Loucy (cell line): ENCODE measurements at regions not wholly inside any gene's neighbourhood (a gene's known extent, or its start where the extent isn't known, plus 50 kb on each side); places are given as distances from the start of the nearest gene placed in this dataset.

Source experiments
- H2AFZ ChIP-seq: fragments of 200-600 bp; sonication (generic); 2 replicates; pipeline ENCODE4 v1.6.0; 2016; ENCODE audit warnings: antibody characterized with exemption, mild to moderate bottlenecking, low read length, moderate library complexity
- H3F3A ChIP-seq: fragments of 200-600 bp; 2 replicates; pipeline ENCODE4 v1.6.0; 2016; ENCODE audit warnings: antibody characterized with exemption, low read depth, mild to moderate bottlenecking
- H3K27me3 ChIP-seq: fragments of 200-600 bp; sonication (generic); 2 replicates; pipeline ENCODE4 v1.6.1; 2014; ENCODE audit warnings: low read length, mild to moderate bottlenecking; ENCODE audit not compliant: insufficient read depth, poor library complexity, severe bottlenecking
- H3K36me3 ChIP-seq: fragments of 200-600 bp; sonication (generic); 2 replicates; pipeline ENCODE4 v1.6.1; 2016; ENCODE audit warnings: low read length; ENCODE audit not compliant: insufficient read depth
- H3K4me1 ChIP-seq: fragments of 200-600 bp; sonication (generic); 2 replicates; pipeline ENCODE4 v1.5.1; 2014; ENCODE audit warnings: low read length, mild to moderate bottlenecking; ENCODE audit not compliant: insufficient read depth, poor library complexity, severe bottlenecking
- H3K4me2 ChIP-seq: fragments of 200-600 bp; sonication (generic); 2 replicates; pipeline ENCODE4 v1.6.0; 2014; ENCODE audit warnings: antibody characterized with exemption, low read length, low read depth, mild to moderate bottlenecking; ENCODE audit not compliant: poor library complexity, severe bottlenecking
- H3K4me3 ChIP-seq: fragments of 200-600 bp; sonication (generic); 2 replicates; pipeline ENCODE4 v1.5.1; 2014; ENCODE audit warnings: low read length, mild to moderate bottlenecking, mixed read lengths; ENCODE audit not compliant: poor library complexity, severe bottlenecking
- H3K79me2 ChIP-seq: fragments of 200-600 bp; sonication (generic); 2 replicates; pipeline ENCODE4 v1.6.1; 2014; ENCODE audit warnings: low read length; ENCODE audit not compliant: insufficient read depth
- H3K9ac ChIP-seq: fragments of 200-600 bp; sonication (generic); 2 replicates; pipeline ENCODE4 v1.6.0; 2014; ENCODE audit warnings: mild to moderate bottlenecking, low read depth, low read length, moderate library complexity; ENCODE audit not compliant: poor library complexity, severe bottlenecking
- H3K9me2 ChIP-seq: fragments of 200-600 bp; sonication (generic); replicated peaks from 2 replicates; pipeline ENCODE4 v1.6.1; 2016; ENCODE audit warnings: low read depth, low read length, mixed read lengths
- H3K9me3 ChIP-seq: fragments of 200-600 bp; sonication (generic); 2 replicates; pipeline ENCODE4 v1.6.1; 2014; ENCODE audit warnings: mild to moderate bottlenecking, antibody characterized with exemption, low read length, low read depth; ENCODE audit not compliant: insufficient read depth
- H4K20me1 ChIP-seq: fragments of 200-600 bp; sonication (generic); 2 replicates; pipeline ENCODE4 v1.6.0; 2014; ENCODE audit warnings: antibody characterized with exemption, low read length, mild to moderate bottlenecking; ENCODE audit not compliant: insufficient read depth, poor library complexity, severe bottlenecking
- EZH2phosphoT487 ChIP-seq: fragments of 200-600 bp; IDR thresholded peaks from 2 replicates; pipeline ENCODE4 v1.6.1; 2018; ENCODE audit warnings: antibody characterized with exemption, mild to moderate bottlenecking, moderate library complexity, borderline replicate concordance
- TF ChIP-seq, protein P1 (sequence below): fragments of 200-600 bp; sonication (generic); conservative IDR thresholded peaks from 2 replicates; pipeline ENCODE4 v1.5.1; 2014; ENCODE audit warnings: mild to moderate bottlenecking, antibody characterized with exemption, low read length

DNA sequence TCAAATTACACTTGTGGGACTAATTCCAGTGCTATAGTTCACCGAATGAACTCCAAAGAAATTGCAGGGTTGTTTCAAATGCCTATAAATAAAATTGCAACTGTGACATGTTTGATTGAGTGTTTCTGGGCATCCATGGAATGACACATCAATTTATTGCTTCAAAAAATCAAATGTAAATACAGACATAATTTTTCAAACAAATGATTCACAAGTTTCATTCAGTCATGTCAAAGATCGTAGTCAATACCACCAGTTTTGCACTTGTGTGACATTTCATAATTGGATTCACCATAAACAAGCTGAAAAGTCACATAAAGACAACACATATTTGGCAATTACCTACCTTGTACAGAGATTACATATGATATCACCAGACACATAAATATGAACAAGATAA is 350.8 kb downstream of the CDH2 start:
- Histone ChIP-seq H2AFZ (no peak overlapping the region), H4K20me1 (no peaks in the 10 kb centered on the region), H3K36me3 (no peaks in the 10 kb centered on the region), H3K4me2 (no peak overlapping the region), H3F3A (no peaks in the 10 kb centered on the region), H3K9me3 (no peaks in the 10 kb centered on the region), H3K27me3 (no peaks in the 10 kb centered on the region), H3K9ac (no peak overlapping the region), H3K79me2 (no peaks in the 10 kb centered on the region), H3K4me1 (no peaks in the 10 kb centered on the region), H3K9me2 (no peaks in the 10 kb centered on the region), H3K4me3 (no peak overlapping the region)
- TF ChIP-seq EZH2phosphoT487 = no peak
- TF ChIP-seq, protein P1, sequence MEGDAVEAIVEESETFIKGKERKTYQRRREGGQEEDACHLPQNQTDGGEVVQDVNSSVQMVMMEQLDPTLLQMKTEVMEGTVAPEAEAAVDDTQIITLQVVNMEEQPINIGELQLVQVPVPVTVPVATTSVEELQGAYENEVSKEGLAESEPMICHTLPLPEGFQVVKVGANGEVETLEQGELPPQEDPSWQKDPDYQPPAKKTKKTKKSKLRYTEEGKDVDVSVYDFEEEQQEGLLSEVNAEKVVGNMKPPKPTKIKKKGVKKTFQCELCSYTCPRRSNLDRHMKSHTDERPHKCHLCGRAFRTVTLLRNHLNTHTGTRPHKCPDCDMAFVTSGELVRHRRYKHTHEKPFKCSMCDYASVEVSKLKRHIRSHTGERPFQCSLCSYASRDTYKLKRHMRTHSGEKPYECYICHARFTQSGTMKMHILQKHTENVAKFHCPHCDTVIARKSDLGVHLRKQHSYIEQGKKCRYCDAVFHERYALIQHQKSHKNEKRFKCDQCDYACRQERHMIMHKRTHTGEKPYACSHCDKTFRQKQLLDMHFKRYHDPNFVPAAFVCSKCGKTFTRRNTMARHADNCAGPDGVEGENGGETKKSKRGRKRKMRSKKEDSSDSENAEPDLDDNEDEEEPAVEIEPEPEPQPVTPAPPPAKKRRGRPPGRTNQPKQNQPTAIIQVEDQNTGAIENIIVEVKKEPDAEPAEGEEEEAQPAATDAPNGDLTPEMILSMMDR = no peak

DNA sequence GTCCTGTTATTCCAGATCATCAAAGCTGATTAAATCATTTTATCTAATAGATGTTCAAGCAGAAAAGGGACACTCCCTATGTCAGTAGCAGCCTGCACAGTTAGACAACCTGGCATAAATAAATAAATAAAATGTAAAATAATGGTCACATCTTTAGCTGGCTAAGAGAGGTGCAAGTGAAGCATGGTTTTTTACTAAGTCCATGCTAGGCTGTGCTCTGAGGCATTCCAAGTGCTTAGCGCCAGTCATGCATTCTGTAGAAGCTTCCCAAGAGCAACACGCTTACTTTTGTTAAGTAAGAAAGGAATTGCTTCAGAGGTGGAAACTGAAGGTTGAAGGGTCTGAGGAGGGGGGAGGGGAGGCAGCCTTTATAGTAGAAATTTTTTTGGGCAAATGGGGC is 351.2 kb downstream of the CDH2 start:
- Histone ChIP-seq H3K79me2 (no peaks in the 10 kb centered on the region), H3K9me3 (no peaks in the 10 kb centered on the region), H3K9me2 (no peaks in the 10 kb centered on the region), H3K9ac (no peak overlapping the region), H3K4me3 (no peak overlapping the region), H3K4me2 (no peak overlapping the region), H3K36me3 (no peaks in the 10 kb centered on the region), H4K20me1 (no peaks in the 10 kb centered on the region), H3K27me3 (no peaks in the 10 kb centered on the region), H2AFZ (no peak overlapping the region), H3F3A (no peaks in the 10 kb centered on the region), H3K4me1 (no peaks in the 10 kb centered on the region)
- no peak for TF ChIP-seq EZH2phosphoT487
- TF ChIP-seq, protein P1 = no peak

DNA sequence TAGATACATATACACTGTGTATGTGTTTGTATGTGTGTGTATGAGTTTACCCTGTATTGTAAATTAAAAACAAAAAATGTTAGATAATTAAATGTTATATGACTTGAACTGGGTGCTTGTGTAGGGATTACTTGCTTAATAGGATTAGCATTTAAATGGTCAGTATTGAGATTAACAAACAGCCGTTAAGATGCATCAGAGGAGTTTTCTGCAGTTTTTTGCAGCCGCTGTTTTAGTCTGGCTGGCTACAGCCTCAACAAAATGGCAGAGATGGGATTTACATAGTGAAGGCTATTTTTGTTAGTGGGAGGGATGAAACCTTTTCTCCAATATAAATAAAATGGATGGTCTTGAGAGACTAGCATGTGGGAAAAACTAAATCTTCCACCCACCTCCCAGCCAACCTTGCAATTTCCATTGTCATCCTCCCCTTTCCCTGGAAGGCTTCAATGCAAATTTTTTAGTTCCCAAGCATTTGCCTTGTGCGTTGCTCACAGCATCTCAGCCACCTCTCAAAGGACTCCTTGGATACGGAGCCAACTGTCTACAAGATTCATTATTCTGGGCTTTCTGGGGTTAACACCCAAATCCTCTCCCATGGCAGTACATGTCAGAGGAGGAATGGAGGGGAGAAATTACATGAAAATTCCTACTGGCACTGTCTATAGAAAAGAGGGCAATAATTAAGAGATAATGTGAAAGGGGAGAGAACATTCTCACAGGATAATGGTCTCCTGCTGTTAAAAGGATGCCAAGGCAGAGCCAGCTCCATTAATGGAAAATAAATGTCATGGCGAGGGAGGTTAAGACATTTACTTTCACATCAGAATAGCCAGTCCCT is 351.9 kb downstream of the CDH2 start:
- no peaks in the 10 kb centered on the region for H4K20me1 ChIP-seq
- H3K4me3 ChIP-seq = no peak overlapping the region
- H3K9ac ChIP-seq = no peak overlapping the region
- no peak overlapping the region for H3K4me2 ChIP-seq
- H3K9me3 ChIP-seq = no peaks in the 10 kb centered on the region; the same call in 1 of the 2 replicates
- H3F3A ChIP-seq = no peaks in the 10 kb centered on the region
- H3K79me2 ChIP-seq = no peaks in the 10 kb centered on the region
- no peak overlapping the region for H2AFZ ChIP-seq
- no peaks in the 10 kb centered on the region for H3K27me3 ChIP-seq
- H3K9me2 ChIP-seq = no peaks in the 10 kb centered on the region
- H3K4me1 ChIP-seq = no peaks in the 10 kb centered on the region
- no peaks in the 10 kb centered on the region for H3K36me3 ChIP-seq
- no peak for TF ChIP-seq EZH2phosphoT487
- TF ChIP-seq, protein P1 = no peak
